K562 (cell line): ENCODE measurements at regions not wholly inside any gene's neighbourhood (a gene's known extent, or its start where the extent isn't known, plus 50 kb on each side); places are given as distances from the start of the nearest gene placed in this dataset.

Experiments used
- BMI1 ChIP-seq: fragments of 150-350 bp; IDR thresholded peaks from 2 replicates; pipeline ENCODE4 v1.6.1; 2014; ENCODE audit warnings: low read length
- C11orf30 ChIP-seq: fragments of 450-650 bp; IDR thresholded peaks from 2 replicates; pipeline ENCODE4 v1.6.1; 2016; ENCODE audit warnings: low read depth, mild to moderate bottlenecking
- ETV6 ChIP-seq, 3 experiments: fragments of 150-350 bp in 1 of 3; sonication (generic) in 1 of 3; formaldehyde crosslinking in 1 of 3; IDR thresholded peaks; 2 replicates each; pipeline versions ENCODE4 v1.6.1 to v1.8.0; 2014 to 2022; ENCODE audit warnings: borderline replicate concordance in 2 of 3, low read depth in 2 of 3, antibody characterized with exemption in 1 of 3, low read length in 1 of 3, mild to moderate bottlenecking in 1 of 3, missing genetic modification reagents in 1 of 3
- EWSR1 ChIP-seq: fragments of 450-650 bp; IDR thresholded peaks from 2 replicates; pipeline ENCODE4 v1.6.1; 2018; ENCODE audit warnings: borderline replicate concordance, mild to moderate bottlenecking, low read depth, moderate library complexity; ENCODE audit not compliant: partially characterized antibody
- FOXP1 ChIP-seq: sonication (generic); formaldehyde crosslinking; IDR thresholded peaks from 2 replicates; pipeline ENCODE4 v1.8.0; 2022; ENCODE audit warnings: mild to moderate bottlenecking, missing genetic modification reagents
- HMG20A ChIP-seq: fragments of 450-650 bp; formaldehyde crosslinking; conservative IDR thresholded peaks from 2 replicates; pipeline ENCODE4 v1.4.0; 2020; ENCODE audit warnings: mild to moderate bottlenecking, mixed read lengths
- HNRNPK ChIP-seq: fragments of 200-400 bp; formaldehyde crosslinking; IDR thresholded peaks from one replicate; pipeline ENCODE4 v1.6.1; 2018; ENCODE audit warnings: mild to moderate bottlenecking, low read depth, low read length; ENCODE audit not compliant: poor library complexity, severe bottlenecking
- ILK ChIP-seq: fragments of 450-650 bp; IDR thresholded peaks from 2 replicates; pipeline ENCODE4 v1.6.1; 2016; ENCODE audit warnings: missing genetic modification characterization, low read depth, mild to moderate bottlenecking, missing compliant biosample characterization, moderate library complexity, borderline replicate concordance
- MLLT1 ChIP-seq, 2 experiments: fragments of 450-650 bp; IDR thresholded peaks; 2 replicates each; pipeline ENCODE4 v1.6.1; 2016
- NR2C1 ChIP-seq, 2 experiments: fragments of 450-650 bp; IDR thresholded peaks; 2 replicates each; pipeline ENCODE4 v1.6.1; 2017; ENCODE audit warnings: mild to moderate bottlenecking in 2 of 2, antibody characterized with exemption in 1 of 2, inconsistent platforms in 1 of 2, missing compliant biosample characterization in 1 of 2, missing genetic modification characterization in 1 of 2
- POU5F1 ChIP-seq: fragments of 150-350 bp; IDR thresholded peaks from 2 replicates; pipeline ENCODE4 v1.6.1; 2014; ENCODE audit warnings: borderline replicate concordance, low read length, low read depth, mild to moderate bottlenecking; ENCODE audit not compliant: partially characterized antibody
- PRPF4 ChIP-seq: fragments of 200-400 bp; formaldehyde crosslinking; IDR thresholded peaks from one replicate; pipeline ENCODE4 v1.6.1; 2017; ENCODE audit warnings: low read length, low read depth, mild to moderate bottlenecking; ENCODE audit not compliant: insufficient read depth, poor library complexity, severe bottlenecking
- RAD21 ChIP-seq, 2 experiments: fragments of 250-450 bp in 1 of 2; fragments of 450-650 bp in 1 of 2; sonication (Bioruptor Pico) in 1 of 2; formaldehyde crosslinking in 1 of 2; IDR thresholded peaks in 1 of 2; conservative IDR thresholded peaks in 1 of 2; 2 replicates each; pipeline versions ENCODE4 v1.4.0 to v1.8.0; 2020 to 2022; ENCODE audit warnings: mild to moderate bottlenecking in 2 of 2, moderate library complexity in 1 of 2
- RBBP5 ChIP-seq: fragments of 200-600 bp; sonication (generic); IDR thresholded peaks from 2 replicates; pipeline ENCODE4 v1.6.1; 2012; ENCODE audit warnings: borderline replicate concordance, mild to moderate bottlenecking, low read length, control low read depth, inconsistent platforms; ENCODE audit not compliant: insufficient read depth, poor library complexity, severe bottlenecking
- RBM15 ChIP-seq: fragments of 200-400 bp; formaldehyde crosslinking; IDR thresholded peaks from 2 replicates; pipeline ENCODE4 v1.6.1; 2018; ENCODE audit warnings: mild to moderate bottlenecking, low read length, moderate library complexity; ENCODE audit not compliant: insufficient read depth
- RBM34 ChIP-seq: fragments of 200-400 bp; formaldehyde crosslinking; IDR thresholded peaks from 2 replicates; pipeline ENCODE4 v1.6.1; 2018; ENCODE audit warnings: low read length, borderline replicate concordance; ENCODE audit not compliant: insufficient read depth
- RFX5 ChIP-seq: IDR thresholded peaks from 2 replicates; pipeline ENCODE4 v1.6.1; 2011; ENCODE audit warnings: low read depth, mild to moderate bottlenecking, improper control_type of control experiment, low read length
- SIRT6 ChIP-seq: IDR thresholded peaks from one replicate; pipeline ENCODE4 v1.6.1; 2012; ENCODE audit warnings: low read depth, mild to moderate bottlenecking, control low read depth, inconsistent platforms, low read length, moderate library complexity
- SMAD2 ChIP-seq: fragments of 150-350 bp; IDR thresholded peaks from 2 replicates; pipeline ENCODE4 v1.6.1; 2014; ENCODE audit warnings: low read depth, mild to moderate bottlenecking, low read length
- TCF3 ChIP-seq: sonication (generic); formaldehyde crosslinking; IDR thresholded peaks from 2 replicates; pipeline ENCODE4 v1.4.0; 2020; ENCODE audit warnings: mild to moderate bottlenecking, missing genetic modification reagents
- TGIF2 ChIP-seq: sonication (generic); formaldehyde crosslinking; IDR thresholded peaks from 2 replicates; pipeline ENCODE4 v1.8.1; 2022; ENCODE audit warnings: mild to moderate bottlenecking, missing genetic modification reagents, moderate library complexity
- ZNF224 ChIP-seq: sonication (generic); formaldehyde crosslinking; IDR thresholded peaks from 2 replicates; pipeline ENCODE4 v1.8.0; 2022; ENCODE audit warnings: mild to moderate bottlenecking, missing genetic modification reagents
- ZNF239 ChIP-seq: fragments of 250-450 bp; sonication (Bioruptor Pico); IDR thresholded peaks from 2 replicates; pipeline ENCODE4 v1.4.0; 2020; ENCODE audit warnings: mild to moderate bottlenecking
- ZNF274 ChIP-seq: IDR thresholded peaks from 2 replicates; pipeline ENCODE4 v1.6.1; 2011; ENCODE audit warnings: low read depth, mild to moderate bottlenecking, low read length, moderate library complexity, borderline replicate concordance
- ZNF586 ChIP-seq: fragments of 450-650 bp; formaldehyde crosslinking; conservative IDR thresholded peaks from 2 replicates; pipeline ENCODE4 v1.4.0; 2020; ENCODE audit warnings: mild to moderate bottlenecking, moderate library complexity
- ZNF75A ChIP-seq: fragments of 450-650 bp; formaldehyde crosslinking; IDR thresholded peaks from 2 replicates; pipeline ENCODE4 v1.4.0; 2020; ENCODE audit warnings: mild to moderate bottlenecking
- ZNF766 ChIP-seq: fragments of 200-800 bp; sonication (Bioruptor generic); conservative IDR thresholded peaks from 2 replicates; pipeline ENCODE4 v1.6.1; 2016; ENCODE audit warnings: missing genetic modification characterization, missing compliant biosample characterization

GRCh38 chr7:22667562-22668239 is 59.3 kb upstream of the IL6 start (continued):
- no peak for TF ChIP-seq ZNF274
- TF ChIP-seq ZNF586 (CRISPR knock-in tag) = no peak
- no peak for TF ChIP-seq BMI1
- no peak for TF ChIP-seq ZNF224 (CRISPR knock-in tag)
- TF ChIP-seq EWSR1 = no peak
- TF ChIP-seq FOXP1 (CRISPR knock-in tag) = no peak
- TF ChIP-seq ZNF766 = peak; percentile 19; the same call in 1 of the 2 replicates
- TF ChIP-seq TCF3 (CRISPR knock-in tag) = peak; percentile 44; the same call in 1 of the 2 replicates
- peak in 1 of 2 experiments; percentile 75; a peak in 1 of 4 replicates for TF ChIP-seq ETV6 (IDR thresholded peaks at IDR 0.05; ENCODE audit: borderline replicate concordance in 1 of 2, low read depth in 2 of 2, low read length in 1 of 2)
- TF ChIP-seq ETV6 (CRISPR knock-in tag; IDR thresholded peaks at IDR 0.05; ENCODE audit: borderline replicate concordance) = no peak
- no peak for TF ChIP-seq POU5F1
- TF ChIP-seq C11orf30 = no peak
- no peak for TF ChIP-seq RBBP5
- peak; percentile 69; the same call in 1 of the 2 replicates for TF ChIP-seq NR2C1 (IDR thresholded peaks at IDR 0.05)
- TF ChIP-seq NR2C1 (tag; IDR thresholded peaks at IDR 0.05) = peak; percentile 85
- no peak for TF ChIP-seq RBM34
- TF ChIP-seq RBM15 = no peak
- no peak for TF ChIP-seq HNRNPK
- TF ChIP-seq ZNF75A (CRISPR knock-in tag) = no peak
- TF ChIP-seq RFX5 = no peak
- no peak; a peak in 1 of 4 replicates for TF ChIP-seq MLLT1 (IDR thresholded peaks at IDR 0.05)
- no peak for TF ChIP-seq ILK
- TF ChIP-seq RAD21 (CRISPR knock-in tag; conservative IDR thresholded peaks at IDR 0.05 in 1 of 2, IDR thresholded peaks at IDR 0.05 in 1 of 2) = peak; percentile 4 to 33; a peak in 1 of 4 replicates
- TF ChIP-seq HMG20A (CRISPR knock-in tag) = no peak
- no peak for TF ChIP-seq TGIF2 (CRISPR knock-in tag)
- TF ChIP-seq ZNF239 (CRISPR knock-in tag) = no peak
- no peak for TF ChIP-seq PRPF4
- no peak for TF ChIP-seq SIRT6
- TF ChIP-seq SMAD2 = no peak
